Tibial artery (tissue), 4 donors: ENCODE measurements at regions not wholly inside any gene's neighbourhood (a gene's known extent, or its start where the extent isn't known, plus 50 kb on each side); places are given as distances from the start of the nearest gene placed in this dataset.
"Not testable (repeated sequence)": the region's sequence is repeated elsewhere in the genome, so short reads cannot be mapped to it uniquely, and the experiment has no call there.

Source experiments
- DNase-seq, 2 donors: peaks; one replicate each; pipeline ENCODE4 v3.0.0-alpha.2; 2019
- H3K27ac ChIP-seq, 2 donors: fragments of 200-600 bp; sonication (generic) in 1 of 2; 1 replicate in 1 of 2; 2 replicates in 1 of 2; pipeline ENCODE4 v1.5.1; 2018 to 2019; ENCODE audit warnings: mild to moderate bottlenecking in 1 of 2
- H3K27me3 ChIP-seq, 2 donors: fragments of 200-600 bp; sonication (generic) in 1 of 2; one replicate each; pipeline versions ENCODE4 v1.5.1 to v1.6.0; 2016 to 2019
- H3K36me3 ChIP-seq, 3 donors: fragments of 200-600 bp; sonication (generic) in 2 of 3; one replicate each; pipeline ENCODE4 v1.5.1; 2016 to 2019; ENCODE audit warnings: mild to moderate bottlenecking in 2 of 3
- H3K4me1 ChIP-seq, 4 donors: fragments of 200-600 bp; sonication (generic) in 2 of 4; 1 replicate in 3 of 4; 2 replicates in 1 of 4; pipeline ENCODE4 v1.5.1; 2016 to 2019
- H3K4me3 ChIP-seq, 2 donors: fragments of 200-600 bp; sonication (generic) in 1 of 2; 1 replicate in 1 of 2; 2 replicates in 1 of 2; pipeline ENCODE4 v1.5.1; 2018 to 2019; ENCODE audit warnings: mild to moderate bottlenecking in 2 of 2
- H3K9me3 ChIP-seq, 3 donors: fragments of 200-600 bp; sonication (generic) in 1 of 3; one replicate each; pipeline ENCODE4 v1.5.1; 2016 to 2019
- CTCF ChIP-seq, 2 experiments: fragments of 200-600 bp in 1 of 2; fragments of 450-650 bp in 1 of 2; IDR thresholded peaks; one replicate each; pipeline ENCODE4 v1.5.1; 2017 to 2019; ENCODE audit warnings: antibody characterized with exemption in 2 of 2, mild to moderate bottlenecking in 1 of 2, moderate library complexity in 1 of 2
- intact Hi-C: fragments of 100-400 bp; cut with DNase I; formaldehyde crosslinking; loops from one replicate; pipeline ENCODE4 v1.15.0; 2023; ENCODE audit warnings: low total_unique reads

GRCh38 chr16:88204131-88205110 lies 178.3 kb upstream of the ZNF469 start:
- H3K27ac ChIP-seq, H3K36me3 ChIP-seq, H3K4me1 ChIP-seq, H3K4me3 ChIP-seq, intact Hi-C loops, H3K9me3 ChIP-seq: not testable (repeated sequence)
- peak in 1 of 2 donors; percentile 56 for DNase-seq
- H3K27me3 ChIP-seq: peaks cover 0 to 10% of the 10 kb centered on the region in 2 donors

GRCh38 chr16:88205482-88205881 lies 177.3 kb upstream of the ZNF469 start:
- H3K9me3 ChIP-seq, H3K4me1 ChIP-seq, H3K4me3 ChIP-seq, H3K27ac ChIP-seq, H3K27me3 ChIP-seq, intact Hi-C loops, H3K36me3 ChIP-seq: not testable (repeated sequence)
- peak in 1 of 2 donors; percentile 51 for DNase-seq

DNA sequence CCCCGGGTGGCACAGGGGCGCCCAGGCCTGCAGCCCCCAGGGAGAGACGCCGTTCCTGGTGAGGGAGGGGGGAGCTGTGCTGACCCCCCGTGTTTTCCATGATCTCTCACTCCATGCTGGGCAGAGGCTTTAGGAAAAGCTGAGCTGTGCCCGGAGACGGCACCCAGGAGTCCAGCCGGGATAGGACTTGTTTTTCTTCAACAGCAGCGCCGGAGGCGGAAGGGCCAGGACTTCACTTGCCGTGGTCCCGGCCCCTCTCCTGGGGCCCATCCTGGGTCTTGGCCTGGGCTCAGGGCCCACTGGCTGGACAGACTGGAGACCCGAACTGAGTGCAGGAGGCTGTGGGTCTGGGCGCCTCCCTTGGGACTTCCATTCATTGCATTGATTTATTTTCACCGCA lies 176.8 kb upstream of the ZNF469 start:
- DNase-seq: peak in 1 of 2 donors; percentile 28
- H3K36me3 ChIP-seq, H3K9me3 ChIP-seq, H3K4me1 ChIP-seq, H3K4me3 ChIP-seq, H3K27me3 ChIP-seq, H3K27ac ChIP-seq, intact Hi-C loops: not testable (repeated sequence)

- H3K4me3 ChIP-seq, H3K9me3 ChIP-seq, intact Hi-C loops, H3K27ac ChIP-seq, H3K4me1 ChIP-seq, H3K36me3 ChIP-seq, H3K27me3 ChIP-seq: not testable (repeated sequence)
- peak in 1 of 2 donors; percentile 28 for DNase-seq
These were observed 176.2 kb upstream of the ZNF469 start for GRCh38 chr16:88206516-88206915.

DNA sequence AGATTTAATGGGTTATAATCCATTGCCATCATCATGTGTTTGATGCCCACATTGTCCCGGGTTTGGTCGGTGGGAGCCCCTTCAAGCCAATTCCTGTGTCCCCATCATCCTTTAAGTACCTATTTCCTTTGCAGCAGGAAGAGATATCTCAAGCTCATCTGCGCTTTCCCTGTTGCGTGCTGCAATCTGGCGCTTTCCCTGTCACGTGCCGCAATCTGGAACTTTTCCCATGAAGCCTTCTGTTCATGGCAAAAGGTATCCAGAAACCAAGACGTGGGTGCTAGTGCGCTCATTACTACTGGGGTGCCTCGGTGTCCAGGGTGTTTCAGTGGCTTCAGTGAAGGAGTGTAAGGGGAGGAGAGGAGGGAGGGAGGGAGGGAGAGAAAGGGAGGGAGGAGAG lies 174.6 kb upstream of the ZNF469 start:
- intact Hi-C loops: no loop called here
- DNase-seq: peak in 1 of 2 donors; percentile 21
- Histone ChIP-seq H3K27ac (no peak overlapping the region), H3K4me3 (no peak overlapping the region), H3K4me1 (no peaks in the 10 kb centered on the region), H3K9me3 (no peaks in the 10 kb centered on the region), H3K36me3 (no peaks in the 10 kb centered on the region), H3K27me3 (no peaks in the 10 kb centered on the region)
- no peak for TF ChIP-seq CTCF (IDR thresholded peaks at IDR 0.05)

- H3K27ac ChIP-seq, intact Hi-C loops, DNase-seq, H3K4me3 ChIP-seq, H3K4me1 ChIP-seq, H3K9me3 ChIP-seq, H3K27me3 ChIP-seq, H3K36me3 ChIP-seq: not testable (repeated sequence)
These were observed 174.0 kb upstream of the ZNF469 start for GRCh38 chr16:88208776-88209175.

DNA sequence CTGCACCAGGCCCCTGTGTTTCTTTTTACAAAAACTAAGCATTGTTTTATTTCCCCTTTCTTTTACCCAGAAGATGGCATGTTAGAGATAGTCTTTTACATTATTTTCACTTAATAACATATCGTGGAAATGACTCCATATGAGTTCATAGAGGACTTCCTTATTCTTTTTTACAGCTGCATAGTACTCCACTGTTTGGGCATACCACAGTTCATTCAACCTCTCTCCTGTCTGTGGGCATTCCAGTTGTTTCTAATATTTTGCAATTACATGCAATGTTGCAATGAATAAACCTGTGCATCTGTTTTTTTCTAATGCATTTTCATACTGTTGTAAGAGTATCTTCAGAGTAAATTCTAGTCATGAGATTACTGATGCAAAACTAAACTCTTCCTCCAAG lies 173.2 kb upstream of the ZNF469 start:
- H3K27ac ChIP-seq, H3K4me1 ChIP-seq, H3K36me3 ChIP-seq, intact Hi-C loops, H3K9me3 ChIP-seq, H3K4me3 ChIP-seq, H3K27me3 ChIP-seq, DNase-seq: not testable (repeated sequence)

GRCh38 chr16:88213937-88214336 lies 168.8 kb upstream of the ZNF469 start:
- intact Hi-C loops, H3K36me3 ChIP-seq, H3K4me3 ChIP-seq, H3K4me1 ChIP-seq, DNase-seq, H3K27ac ChIP-seq, H3K27me3 ChIP-seq, H3K9me3 ChIP-seq: not testable (repeated sequence)

GRCh38 chr16:88221001-88221761 lies 161.6 kb upstream of the ZNF469 start:
- H3K9me3 ChIP-seq, H3K27me3 ChIP-seq, H3K4me1 ChIP-seq, H3K27ac ChIP-seq, H3K4me3 ChIP-seq, H3K36me3 ChIP-seq, intact Hi-C loops: not testable (repeated sequence)
- peak in 1 of 2 donors; percentile 55 for DNase-seq

- H3K36me3 ChIP-seq, DNase-seq, H3K27me3 ChIP-seq, H3K4me3 ChIP-seq, H3K4me1 ChIP-seq, H3K27ac ChIP-seq, H3K9me3 ChIP-seq, intact Hi-C loops: not testable (repeated sequence)
These were observed 159.1 kb upstream of the ZNF469 start for GRCh38 chr16:88223696-88224095.

DNA sequence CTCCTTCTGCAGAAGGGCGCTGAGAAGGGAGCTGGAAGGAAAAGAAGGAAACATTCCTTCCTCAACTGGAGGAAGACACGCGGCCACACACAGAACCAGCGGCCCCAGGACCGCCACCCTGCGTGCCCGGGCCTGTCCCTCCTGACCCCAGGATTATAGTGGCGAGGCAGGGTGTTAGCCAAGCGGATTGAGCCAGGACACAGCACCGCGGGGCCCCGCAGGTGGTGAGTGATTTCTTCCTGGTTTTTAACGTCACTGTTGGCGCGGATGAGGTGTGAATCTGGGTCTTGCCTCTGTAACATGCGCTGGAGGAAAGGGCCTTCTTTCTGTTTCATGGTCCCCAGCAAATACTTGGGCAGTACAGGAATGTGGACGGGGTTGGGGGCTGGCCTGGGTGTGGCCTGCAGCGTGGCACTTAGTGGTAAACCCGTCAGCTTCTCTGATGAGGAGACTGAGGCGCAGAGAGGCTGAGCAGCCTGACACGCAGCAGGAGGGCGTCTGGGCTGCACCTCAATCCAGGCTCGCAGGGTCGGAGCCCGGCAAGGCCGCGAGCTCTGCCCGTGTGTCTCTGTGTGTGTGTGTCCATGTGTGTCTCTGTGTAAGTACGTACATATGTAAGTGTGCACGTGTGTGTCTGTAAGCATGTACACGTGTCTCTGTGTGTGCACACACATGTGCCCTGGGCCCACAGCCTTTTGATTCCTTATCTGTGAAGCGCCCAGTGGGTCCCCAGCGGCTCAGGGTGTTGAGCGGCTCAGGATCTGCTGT lies 158.4 kb upstream of the ZNF469 start:
- H3K4me1 ChIP-seq, DNase-seq, H3K27ac ChIP-seq, H3K27me3 ChIP-seq, H3K36me3 ChIP-seq, H3K4me3 ChIP-seq, H3K9me3 ChIP-seq, intact Hi-C loops: not testable (repeated sequence)

GRCh38 chr16:88225640-88226230 lies 157.0 kb upstream of the ZNF469 start:
- H3K4me3 ChIP-seq, DNase-seq, intact Hi-C loops, H3K4me1 ChIP-seq, H3K36me3 ChIP-seq, H3K27me3 ChIP-seq, H3K27ac ChIP-seq, H3K9me3 ChIP-seq: not testable (repeated sequence)
